Activated CD8-positive, alpha-beta memory T cell treated with anti-CD3 and anti-CD28 coated beads for 36 hours (primary cell): ENCODE measurements at regions not wholly inside any gene's neighbourhood (a gene's known extent, or its start where the extent isn't known, plus 50 kb on each side); places are given as distances from the start of the nearest gene placed in this dataset.

ENCODE experiments used
- CTCF ChIA-PET: fragments of 350-600 bp; sonication (Branson Sonifier 250); formaldehyde crosslinking; loops from one replicate; lab custom pipeline; 2021; ENCODE audit warnings: antibody characterized with exemption; lab: Charles Lee
- POLR2A ChIA-PET: fragments of 350-600 bp; sonication (Branson Sonifier 250); formaldehyde crosslinking; loops from one replicate; lab custom pipeline; 2021; ENCODE audit warnings: antibody characterized with exemption; lab: Charles Lee

GRCh38 chr2:42953216-42953615 lies 160.8 kb upstream of the HAAO start:
- ChIA-PET POLR2A (no interaction called here), CTCF (no interaction called here)

DNA sequence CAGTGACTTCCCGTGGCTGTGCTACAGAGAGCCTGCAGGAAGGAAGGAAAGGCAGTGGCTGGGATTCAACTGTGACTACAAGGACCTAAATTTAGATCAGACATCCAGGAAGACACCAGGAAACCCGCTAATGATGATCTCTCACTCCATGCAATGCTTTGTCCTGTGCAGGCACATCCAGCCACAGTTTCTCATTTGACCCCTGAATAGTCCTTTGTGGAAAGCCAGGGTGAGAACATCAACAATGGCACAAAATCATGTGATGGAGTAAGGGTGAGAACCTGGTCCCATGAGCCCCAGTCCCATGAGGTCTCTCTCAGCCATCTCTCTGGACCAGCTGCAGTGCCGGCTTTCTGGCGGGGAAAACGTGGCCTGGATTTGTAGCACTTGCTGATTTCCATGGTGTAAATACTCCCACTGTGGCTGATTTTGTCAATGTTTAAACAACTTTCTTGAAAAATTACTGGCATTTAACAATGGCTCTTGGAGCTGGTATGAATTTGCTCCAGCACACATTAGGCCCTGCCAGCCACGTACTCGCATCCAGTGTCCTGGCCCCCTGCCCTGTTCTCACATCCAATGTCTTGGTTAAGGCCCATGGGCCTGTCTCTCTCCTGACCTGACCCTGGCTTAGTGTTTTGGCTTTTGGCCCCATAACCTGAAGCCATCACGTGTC lies 159.0 kb upstream of the HAAO start:
- POLR2A ChIA-PET: no interaction called here

DNA sequence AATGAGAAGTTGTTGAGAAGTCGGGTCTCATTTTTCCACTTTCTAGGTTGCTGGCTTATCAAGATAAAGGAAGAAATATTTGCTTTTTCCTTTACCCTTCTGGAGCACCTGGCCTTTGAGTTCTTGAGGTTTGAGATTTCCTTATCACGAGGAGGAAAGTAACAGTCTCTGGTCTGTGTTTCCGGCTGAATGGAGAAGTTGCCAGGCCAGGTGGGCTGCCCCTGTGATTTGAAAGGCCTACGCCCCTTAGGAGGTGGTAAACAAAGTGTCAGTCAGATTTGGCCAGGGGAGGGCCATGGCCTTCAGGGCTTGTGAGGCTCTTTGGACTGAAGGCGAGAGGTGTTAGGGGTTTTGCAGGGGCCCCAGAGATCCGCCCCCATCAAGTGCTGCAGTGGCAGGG lies 156.7 kb upstream of the HAAO start:
- ChIA-PET CTCF (no interaction called here), POLR2A (no interaction called here)

More for the DNA sequence above, 159.0 kb upstream of the HAAO start:
- CTCF ChIA-PET: no interaction called here

DNA sequence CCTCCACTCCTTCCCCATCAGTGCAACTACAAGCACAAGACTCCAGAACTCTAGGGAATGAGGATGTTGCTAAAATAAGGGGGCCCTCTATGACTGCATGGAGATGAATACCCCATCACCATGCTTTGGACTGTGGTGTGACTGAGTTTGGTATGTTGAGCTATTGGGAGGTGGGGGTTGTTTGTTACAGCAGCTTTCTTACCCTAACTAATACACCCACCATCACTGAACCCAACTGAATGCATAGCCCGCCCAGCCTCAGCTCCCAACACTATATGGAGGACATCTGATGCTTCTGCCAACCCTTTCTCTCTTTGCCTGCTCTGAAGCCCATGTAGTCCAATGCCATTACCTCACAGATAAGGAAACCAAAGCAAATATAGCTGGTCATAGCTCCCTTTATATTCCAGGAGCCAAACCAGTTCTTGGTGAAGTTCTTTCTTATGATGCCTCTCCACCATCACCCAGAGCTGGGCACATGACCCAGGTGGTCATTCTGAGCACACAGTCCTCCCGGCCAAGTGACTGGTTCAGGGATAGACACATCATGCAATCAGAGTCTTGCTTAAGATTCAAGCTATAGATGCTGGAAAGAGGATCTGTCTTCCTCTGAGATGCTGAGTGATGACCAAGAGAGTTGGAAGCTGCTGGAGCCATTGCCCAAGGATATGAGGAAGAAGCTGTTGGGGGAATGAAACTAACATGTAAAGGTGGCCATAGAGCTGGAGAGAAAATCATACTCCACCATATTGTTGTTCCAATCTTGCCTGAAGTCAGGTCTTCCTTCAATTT lies 155.6 kb upstream of the HAAO start:
- ChIA-PET POLR2A (no interaction called here), CTCF (interaction anchor here (0.7 to 2.9 kb wide), 9 partner anchors 9 to 630 kb away, joined by 3 to 16 read pairs (median 3); no protein-coding TSS in a partner anchor)

DNA sequence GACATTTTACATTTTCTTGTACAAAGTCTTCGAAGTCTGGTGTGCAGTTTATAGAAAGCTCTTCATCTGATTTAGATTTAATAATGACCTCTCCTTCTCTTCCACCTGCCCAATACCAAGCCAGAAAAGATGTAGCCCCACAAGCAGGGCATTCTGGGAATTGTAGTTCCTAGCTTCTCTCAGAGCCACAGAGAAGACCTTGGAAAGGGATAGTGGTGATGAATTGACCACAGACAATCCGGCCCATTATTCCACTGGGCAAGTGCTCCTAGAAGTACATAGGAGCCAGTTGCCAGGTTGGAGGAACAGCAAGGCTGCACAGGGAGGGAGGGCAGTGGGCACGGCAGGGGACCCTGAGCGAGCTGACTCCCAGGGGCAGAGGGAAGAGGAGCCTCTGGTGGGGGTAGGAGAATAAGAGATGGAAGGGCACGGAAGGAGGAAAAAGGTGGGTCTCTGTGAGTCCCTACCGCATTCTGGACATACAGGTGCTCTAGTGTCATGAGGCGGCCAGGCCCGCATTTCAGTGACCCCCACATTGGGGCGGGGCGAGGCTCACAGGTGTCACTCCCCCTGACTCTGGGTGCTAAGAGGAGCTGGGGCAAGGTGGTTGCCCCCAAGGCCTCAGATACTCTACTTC lies 152.5 kb upstream of the HAAO start:
- CTCF ChIA-PET: interaction anchor here (1.3 to 1.4 kb wide), 2 partner anchors 183 to 537 kb away, joined by 4 to 7 read pairs; no protein-coding TSS in a partner anchor
- POLR2A ChIA-PET: no interaction called here

- POLR2A ChIA-PET: no interaction called here
These were observed 150.7 kb upstream of the HAAO start for GRCh38 chr2:42942990-42943493.

DNA sequence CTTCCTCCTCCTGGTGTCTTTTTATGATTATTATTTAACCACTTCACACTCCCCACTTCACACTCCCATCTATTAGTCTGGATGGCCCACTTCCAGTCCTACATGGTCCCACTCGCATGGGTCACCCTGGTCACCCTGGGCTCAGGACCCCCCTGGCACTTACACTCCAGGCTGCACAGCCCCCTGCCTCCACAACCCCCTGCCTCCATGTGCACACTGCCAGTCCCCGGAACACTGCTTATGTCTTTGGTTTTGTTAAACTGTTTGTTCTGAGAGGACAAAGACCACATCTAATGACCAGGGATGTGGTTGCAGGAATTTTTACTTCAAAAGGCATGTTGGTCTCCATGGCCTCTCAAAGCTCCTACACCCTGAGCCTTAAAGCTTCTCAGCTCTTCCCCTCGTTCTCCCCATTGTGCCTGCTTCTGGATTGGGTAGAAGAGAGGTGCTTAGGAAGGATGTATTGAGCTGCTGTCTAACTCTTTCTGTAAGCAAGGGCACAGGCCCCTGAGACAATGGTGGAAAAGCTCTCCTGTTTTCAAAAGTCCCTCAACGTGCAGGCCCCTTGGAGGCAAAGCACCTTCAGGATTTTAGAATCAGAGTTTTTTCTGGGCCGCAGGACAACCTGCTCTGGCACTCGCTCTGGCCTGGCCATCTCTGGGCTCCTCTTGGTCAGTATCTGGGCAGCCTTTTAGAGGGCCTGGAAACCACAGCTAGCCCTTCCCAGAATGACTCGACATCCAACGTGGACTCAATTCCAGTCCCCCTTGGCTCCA lies 150.0 kb upstream of the HAAO start:
- ChIA-PET POLR2A (no interaction called here), CTCF (no interaction called here)

More at GRCh38 chr2:42942990-42943493, 150.7 kb upstream of the HAAO start:
- CTCF ChIA-PET: no interaction called here

DNA sequence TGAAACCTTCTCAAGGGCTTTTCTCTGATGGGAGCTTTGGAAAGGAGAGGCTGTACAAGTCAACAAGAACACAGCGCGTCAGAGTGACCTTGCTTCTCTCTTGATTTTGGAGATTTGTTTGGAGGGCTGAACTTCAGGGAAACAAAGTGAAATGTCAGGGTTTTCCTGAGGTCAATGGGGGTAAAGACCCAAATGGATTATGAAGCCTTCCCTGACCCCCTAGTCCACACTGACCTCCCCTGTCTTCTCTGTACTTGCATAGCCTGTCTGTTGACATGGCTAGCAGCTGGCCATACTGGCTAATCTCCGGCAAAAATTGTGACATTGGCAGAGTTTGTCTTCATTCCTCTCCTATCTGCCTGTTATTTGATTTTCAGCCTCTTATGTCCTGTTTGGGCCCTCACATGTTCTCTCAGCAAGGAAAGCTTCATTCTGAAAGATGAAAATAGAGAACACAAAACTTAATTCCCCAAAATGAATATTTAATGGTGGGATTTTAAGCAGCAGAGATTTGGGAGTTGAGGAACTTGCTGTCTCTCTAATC lies 149.3 kb upstream of the HAAO start:
- ChIA-PET POLR2A (no interaction called here), CTCF (no interaction called here)

- ChIA-PET CTCF (interaction anchor here (1.3 kb wide), 1 partner anchor 7 kb away, joined by 3 read pairs; no protein-coding TSS in a partner anchor), POLR2A (interaction anchor here (0.5 kb wide), 1 partner anchor 838 kb away, joined by 3 read pairs; no protein-coding TSS in a partner anchor)
These were observed 147.2 kb upstream of the HAAO start for GRCh38 chr2:42939411-42940206.

DNA sequence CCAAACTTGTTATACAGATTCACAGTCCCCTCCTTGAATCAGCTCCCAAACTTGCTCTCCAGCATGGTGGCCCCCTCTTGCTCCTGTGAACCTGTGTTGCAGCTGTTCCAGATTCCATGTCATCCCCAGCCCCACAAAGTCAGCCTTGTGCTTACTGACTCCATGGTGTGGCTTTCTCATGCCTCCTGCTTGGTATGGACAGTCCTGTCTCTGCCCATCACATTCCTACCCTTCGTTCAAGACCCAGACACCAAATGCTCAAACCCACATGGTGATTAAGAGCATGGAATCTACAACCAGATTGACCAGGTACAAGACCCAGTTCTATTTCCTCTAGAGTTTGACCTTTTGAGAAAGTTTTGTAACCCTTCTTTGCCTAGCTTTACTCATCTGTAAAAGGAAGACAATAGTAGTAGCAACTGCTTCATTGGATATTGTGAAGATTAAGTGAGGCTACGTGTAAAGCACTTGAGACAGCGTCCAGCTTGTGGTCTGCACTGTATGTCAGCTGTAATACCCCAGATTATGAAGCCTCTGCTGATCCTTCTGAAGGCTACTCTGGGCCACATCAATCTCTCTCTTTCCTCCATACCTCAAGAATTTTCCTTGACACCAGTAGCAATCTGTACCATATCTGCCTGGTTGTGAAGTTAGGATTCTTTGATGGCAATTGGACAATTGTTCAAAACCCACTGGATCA lies 146.4 kb upstream of the HAAO start:
- POLR2A ChIA-PET: no interaction called here
- CTCF ChIA-PET: interaction anchor here (1.3 kb wide), 1 partner anchor 8 kb away, joined by 3 read pairs; no protein-coding TSS in a partner anchor

- CTCF ChIA-PET: no interaction called here
These were observed 144.9 kb upstream of the HAAO start for GRCh38 chr2:42937171-42937875.

DNA sequence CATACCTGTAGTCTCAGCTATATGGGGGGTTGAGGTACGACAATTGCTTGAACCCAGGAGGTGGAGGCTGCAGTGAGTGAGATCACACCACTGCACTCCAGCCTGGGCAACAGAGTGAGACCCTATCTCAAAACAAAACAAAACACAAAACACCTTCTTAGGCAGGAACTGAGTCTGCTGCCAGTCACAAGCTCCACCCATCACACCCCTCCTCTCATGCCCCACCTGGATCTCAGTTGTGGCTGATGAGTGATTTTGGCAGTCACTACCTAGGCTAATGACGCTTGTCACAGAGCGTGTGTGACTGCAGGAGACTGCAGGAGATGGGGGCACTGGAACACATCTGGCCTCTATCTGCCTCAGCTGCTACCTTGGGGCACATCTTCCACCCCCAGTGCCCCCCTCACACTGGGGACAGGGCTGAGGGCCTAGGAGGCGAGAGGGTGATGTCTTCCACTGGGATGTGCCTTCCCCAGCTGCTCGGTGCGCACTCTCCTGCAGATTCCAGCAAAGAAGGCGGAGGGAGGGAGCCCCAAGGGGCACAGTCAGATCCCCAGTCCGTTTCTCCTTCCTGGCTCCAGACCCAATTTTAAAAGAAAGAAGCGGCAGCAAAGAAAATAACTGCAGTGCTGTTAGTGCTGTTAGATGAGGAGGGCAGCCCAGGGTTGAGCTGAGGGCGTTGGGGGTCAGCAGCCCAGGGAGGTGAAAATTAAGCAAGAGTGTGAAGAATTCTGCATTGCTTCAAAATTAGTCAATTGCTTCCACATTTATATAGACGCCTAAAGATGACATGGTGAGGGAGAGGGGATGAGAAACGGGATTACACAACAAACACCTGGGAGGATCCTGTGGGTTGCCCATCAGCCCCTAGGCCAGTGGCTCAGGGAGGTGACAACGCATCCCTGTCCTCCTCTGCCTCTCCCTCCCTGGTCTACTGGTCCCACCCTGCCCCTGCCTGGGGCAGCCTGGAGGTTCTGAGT lies 143.6 kb upstream of the HAAO start:
- POLR2A ChIA-PET: no interaction called here
- CTCF ChIA-PET: no interaction called here

More at GRCh38 chr2:42937171-42937875, 144.9 kb upstream of the HAAO start:
- POLR2A ChIA-PET: no interaction called here

DNA sequence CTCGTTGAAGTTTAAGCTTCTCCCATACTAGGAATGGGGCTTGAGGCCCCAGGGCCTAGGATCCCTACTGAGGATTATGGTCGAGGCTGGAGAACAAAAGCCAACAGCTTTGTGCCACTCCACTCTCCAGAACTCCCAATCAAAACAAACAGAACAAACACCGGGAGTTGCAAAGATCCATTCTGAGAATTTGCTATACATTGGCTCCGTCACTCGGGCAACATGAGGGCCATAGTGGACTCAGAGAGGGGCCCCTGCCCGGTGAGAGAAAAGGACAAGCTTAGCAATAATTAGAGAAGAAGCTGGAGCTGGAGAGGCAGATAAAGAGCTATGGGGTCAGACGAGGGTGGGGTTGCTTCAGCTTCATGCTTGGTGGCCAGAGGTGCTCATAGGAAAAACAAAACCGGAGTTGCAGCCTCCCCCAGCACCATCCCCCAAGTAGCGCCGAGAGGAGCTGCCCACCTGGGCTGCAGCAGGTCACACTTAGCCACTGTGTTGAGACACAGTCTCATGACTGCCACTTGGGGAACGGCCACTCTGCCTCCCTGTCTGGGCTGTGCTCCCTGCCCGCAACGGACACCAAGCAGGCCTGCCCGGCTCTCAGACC lies 142.3 kb upstream of the HAAO start:
- ChIA-PET CTCF (interaction anchor here (0.6 kb wide), 1 partner anchor 158 kb away, joined by 3 read pairs; no protein-coding TSS in a partner anchor), POLR2A (no interaction called here)

DNA sequence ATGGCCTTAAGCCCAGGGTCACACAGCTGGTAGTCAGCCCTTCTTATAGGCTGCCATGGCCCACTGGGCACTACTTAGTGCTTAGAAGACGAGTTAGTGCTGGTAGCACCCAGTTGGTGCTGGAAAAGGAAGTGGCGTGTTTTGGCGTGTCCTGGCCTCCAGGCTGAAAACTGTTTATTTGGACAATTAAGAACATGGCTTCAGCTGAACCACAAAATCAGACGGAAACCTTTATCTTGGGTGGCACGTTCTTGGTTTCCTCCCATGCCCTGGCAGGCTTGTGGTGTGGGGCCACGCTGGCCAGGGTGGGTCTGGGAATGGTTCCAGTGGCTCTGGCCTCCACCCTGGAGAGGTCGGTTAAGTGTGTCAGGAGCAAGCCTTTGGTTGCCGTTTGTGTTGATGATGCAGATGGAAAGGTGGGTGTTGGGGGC lies 141.5 kb upstream of the HAAO start:
- ChIA-PET POLR2A (no interaction called here), CTCF (no interaction called here)
